Testis (tissue), 2 donors: ENCODE measurements at regions not wholly inside any gene's neighbourhood (a gene's known extent, or its start where the extent isn't known, plus 50 kb on each side); places are given as distances from the start of the nearest gene placed in this dataset.

Experiments
- DNase-seq: peaks from one replicate; pipeline ENCODE4 v3.0.0-alpha.2; 2019
- H3K27ac ChIP-seq, 2 donors: fragments of 200-600 bp; sonication (generic); one replicate each; pipeline ENCODE4 v1.5.1; 2019
- H3K27me3 ChIP-seq: fragments of 200-600 bp; sonication (generic); one replicate; pipeline ENCODE4 v1.5.1; 2019
- H3K36me3 ChIP-seq: fragments of 200-600 bp; sonication (generic); one replicate; pipeline ENCODE4 v1.5.1; 2017; ENCODE audit warnings: low read depth; ENCODE audit errors: missing control alignments
- H3K4me1 ChIP-seq: fragments of 200-600 bp; sonication (generic); one replicate; pipeline ENCODE4 v1.5.1; 2019
- H3K4me3 ChIP-seq, 2 donors: fragments of 200-600 bp; sonication (generic); one replicate each; pipeline ENCODE4 v1.5.1; 2017 to 2019
- H3K9me3 ChIP-seq: fragments of 200-600 bp; sonication (generic); one replicate; pipeline ENCODE4 v1.5.1; 2017
- POLR2A ChIP-seq: fragments of 450-650 bp; IDR thresholded peaks from one replicate; pipeline ENCODE4 v1.6.1; 2017; ENCODE audit warnings: antibody characterized with exemption, mild to moderate bottlenecking, moderate library complexity
- WGBS, 2 donors: methylation state at CpG; one replicate each; pipeline ENCODE4 v1.1.5; 2018; 5-methylcytosine and 5-hydroxymethylcytosine counted together
- intact Hi-C: fragments of 100-400 bp; cut with DNase I; formaldehyde crosslinking; loops from one replicate; pipeline ENCODE4 v1.15.1; 2023; ENCODE audit warnings: low total_unique reads
- TF ChIP-seq, protein P1 (sequence below), 3 experiments: fragments of 450-650 bp in 2 of 3; fragments of 200-600 bp in 1 of 3; sonication (generic) in 1 of 3; IDR thresholded peaks; one replicate each; pipeline ENCODE4 v1.5.1; 2016 to 2019; ENCODE audit warnings: antibody characterized with exemption in 3 of 3, mild to moderate bottlenecking in 2 of 3, moderate library complexity in 1 of 3

DNA sequence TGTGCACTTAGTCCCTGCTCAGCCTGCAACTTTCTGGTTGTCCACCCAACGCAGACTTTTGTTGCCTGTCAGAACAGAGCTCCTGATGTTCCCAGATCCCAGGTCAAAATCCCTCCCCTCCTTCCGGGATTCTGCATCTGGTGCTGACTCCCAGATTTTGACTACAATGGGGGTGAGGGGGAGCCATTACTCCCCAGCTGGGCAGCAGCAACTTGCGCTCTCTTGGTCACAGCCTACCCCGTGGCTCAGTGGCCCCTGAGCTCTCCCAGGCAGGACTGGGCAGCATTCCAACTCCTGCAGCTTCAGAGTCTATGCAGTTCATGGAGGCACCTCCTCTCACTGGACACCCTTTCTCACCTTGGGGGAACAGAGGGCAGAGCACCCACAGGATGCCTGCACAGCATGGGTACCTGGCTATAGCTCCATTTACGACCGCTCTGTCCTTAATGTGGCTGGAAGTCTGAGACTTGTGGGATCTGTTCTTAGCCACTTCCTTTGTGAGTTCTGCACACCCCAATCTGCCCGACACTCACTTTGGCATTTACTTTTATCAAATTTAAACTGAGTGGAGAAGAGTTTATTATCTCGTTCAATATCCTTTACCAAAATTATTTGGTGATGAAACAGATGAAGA is 545.5 kb upstream of the MGMT start:
- DNase-seq: no peak
- H3K4me1 ChIP-seq: no peaks in the 10 kb centered on the region
- no peak overlapping the region for H3K4me3 ChIP-seq
- H3K27ac ChIP-seq: no peak overlapping the region
- intact Hi-C loops: no loop called here
- H3K27me3 ChIP-seq: no peaks in the 10 kb centered on the region
- no peaks in the 10 kb centered on the region for H3K36me3 ChIP-seq
- H3K9me3 ChIP-seq: no peaks in the 10 kb centered on the region
- WGBS, 2 donors: 80 to 93% methylated on average over 8 of the region's 8 CpGs
- TF ChIP-seq, protein P1, sequence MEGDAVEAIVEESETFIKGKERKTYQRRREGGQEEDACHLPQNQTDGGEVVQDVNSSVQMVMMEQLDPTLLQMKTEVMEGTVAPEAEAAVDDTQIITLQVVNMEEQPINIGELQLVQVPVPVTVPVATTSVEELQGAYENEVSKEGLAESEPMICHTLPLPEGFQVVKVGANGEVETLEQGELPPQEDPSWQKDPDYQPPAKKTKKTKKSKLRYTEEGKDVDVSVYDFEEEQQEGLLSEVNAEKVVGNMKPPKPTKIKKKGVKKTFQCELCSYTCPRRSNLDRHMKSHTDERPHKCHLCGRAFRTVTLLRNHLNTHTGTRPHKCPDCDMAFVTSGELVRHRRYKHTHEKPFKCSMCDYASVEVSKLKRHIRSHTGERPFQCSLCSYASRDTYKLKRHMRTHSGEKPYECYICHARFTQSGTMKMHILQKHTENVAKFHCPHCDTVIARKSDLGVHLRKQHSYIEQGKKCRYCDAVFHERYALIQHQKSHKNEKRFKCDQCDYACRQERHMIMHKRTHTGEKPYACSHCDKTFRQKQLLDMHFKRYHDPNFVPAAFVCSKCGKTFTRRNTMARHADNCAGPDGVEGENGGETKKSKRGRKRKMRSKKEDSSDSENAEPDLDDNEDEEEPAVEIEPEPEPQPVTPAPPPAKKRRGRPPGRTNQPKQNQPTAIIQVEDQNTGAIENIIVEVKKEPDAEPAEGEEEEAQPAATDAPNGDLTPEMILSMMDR (IDR thresholded peaks at IDR 0.05): no peak
- no peak for TF ChIP-seq POLR2A

DNA sequence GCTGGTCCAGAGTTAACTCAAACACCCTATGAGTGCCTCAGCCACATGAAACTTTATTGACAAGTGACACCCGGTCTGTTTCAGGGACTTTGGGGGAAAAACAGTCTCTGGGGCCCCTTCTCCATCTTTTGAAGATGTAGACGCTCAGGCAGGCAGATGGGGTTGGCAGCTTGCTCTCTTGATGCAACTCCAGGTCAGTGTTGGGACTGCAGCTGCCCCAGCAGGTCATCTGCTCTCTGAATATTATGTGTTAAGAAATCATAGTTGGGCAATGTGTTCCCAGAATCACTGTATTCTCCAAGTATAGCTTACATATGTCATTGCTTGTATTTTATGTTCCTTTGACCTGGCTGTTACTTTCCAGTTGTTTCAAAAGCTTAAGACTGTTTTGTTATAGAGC is 544.9 kb upstream of the MGMT start:
- H3K36me3 ChIP-seq: no peaks in the 10 kb centered on the region
- H3K27ac ChIP-seq: no peak overlapping the region
- no peak for DNase-seq
- intact Hi-C loops: no loop called here
- H3K4me1 ChIP-seq: no peaks in the 10 kb centered on the region
- no peaks in the 10 kb centered on the region for H3K27me3 ChIP-seq
- no peak overlapping the region for H3K4me3 ChIP-seq
- TF ChIP-seq, protein P1 (IDR thresholded peaks at IDR 0.05): no peak
- no peak for TF ChIP-seq POLR2A
- WGBS, 2 donors: 77 to 90% methylated on average over 2 of the region's 2 CpGs
- H3K9me3 ChIP-seq: no peaks in the 10 kb centered on the region

DNA sequence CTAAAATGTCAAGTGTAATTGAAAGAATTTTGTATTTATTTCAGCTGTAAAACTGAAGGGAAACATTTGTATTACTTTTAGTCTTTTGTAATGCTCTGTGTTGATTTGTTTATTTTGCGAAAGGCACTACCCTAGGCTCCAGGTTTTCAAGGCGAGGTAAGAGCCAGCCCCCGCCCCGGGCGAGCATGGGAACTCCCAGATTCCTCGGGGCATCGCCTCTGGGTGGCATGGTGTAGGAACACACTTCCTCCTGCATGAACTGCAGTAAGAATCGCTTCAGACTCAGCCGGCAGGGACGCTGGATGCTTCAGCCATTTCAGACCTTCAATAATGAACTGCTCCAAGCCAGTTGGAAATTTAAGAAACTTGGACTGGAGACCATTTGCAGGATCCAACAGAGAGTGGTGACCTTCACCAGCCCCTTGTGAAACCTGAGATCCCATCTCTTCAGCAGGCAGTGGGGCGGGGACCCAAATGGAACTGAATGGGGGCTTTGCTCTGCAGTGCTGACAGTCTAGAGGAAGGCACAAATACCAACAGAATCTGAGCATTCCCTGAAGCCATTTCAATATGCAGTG is 544.3 kb upstream of the MGMT start:
- intact Hi-C loops: no loop called here
- H3K4me3 ChIP-seq: no peak overlapping the region
- 74 to 79% methylated on average over 11 of the region's 11 CpGs for WGBS, 2 donors
- no peak overlapping the region for H3K27ac ChIP-seq
- H3K36me3 ChIP-seq: no peaks in the 10 kb centered on the region
- no peaks in the 10 kb centered on the region for H3K9me3 ChIP-seq
- DNase-seq: no peak
- no peaks in the 10 kb centered on the region for H3K4me1 ChIP-seq
- TF ChIP-seq, protein P1 (IDR thresholded peaks at IDR 0.05): no peak
- TF ChIP-seq POLR2A: no peak
- H3K27me3 ChIP-seq: no peaks in the 10 kb centered on the region

DNA sequence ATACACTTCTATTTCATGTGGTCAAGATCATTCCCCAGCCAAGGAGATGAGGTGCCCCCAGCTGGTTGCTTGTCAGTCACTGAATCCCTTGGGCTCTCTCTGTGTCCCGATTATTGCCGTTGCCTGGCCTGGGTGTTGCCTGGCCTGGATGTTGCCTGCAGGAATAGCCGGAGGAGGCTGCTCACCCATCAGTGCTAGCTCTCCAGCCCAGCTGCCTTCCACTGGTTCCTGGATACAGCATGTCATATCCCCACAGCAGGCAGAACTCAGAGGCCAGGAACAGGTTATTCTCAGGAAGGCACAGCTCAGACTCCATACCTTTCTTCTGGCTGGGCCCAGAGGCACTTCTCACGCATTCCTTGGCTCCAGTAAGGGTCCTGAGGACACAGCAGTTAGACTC is 542.1 kb upstream of the MGMT start:
- TF ChIP-seq, protein P1 (IDR thresholded peaks at IDR 0.05): no peak
- no peak for TF ChIP-seq POLR2A
- no peak for DNase-seq
- WGBS, 2 donors: 95 to 98% methylated on average over 4 of the region's 4 CpGs
- no peak overlapping the region for H3K4me3 ChIP-seq
- no peaks in the 10 kb centered on the region for H3K27me3 ChIP-seq
- intact Hi-C loops: no loop called here
- no peaks in the 10 kb centered on the region for H3K36me3 ChIP-seq
- no peak overlapping the region for H3K27ac ChIP-seq
- no peaks in the 10 kb centered on the region for H3K4me1 ChIP-seq
- H3K9me3 ChIP-seq: no peaks in the 10 kb centered on the region

DNA sequence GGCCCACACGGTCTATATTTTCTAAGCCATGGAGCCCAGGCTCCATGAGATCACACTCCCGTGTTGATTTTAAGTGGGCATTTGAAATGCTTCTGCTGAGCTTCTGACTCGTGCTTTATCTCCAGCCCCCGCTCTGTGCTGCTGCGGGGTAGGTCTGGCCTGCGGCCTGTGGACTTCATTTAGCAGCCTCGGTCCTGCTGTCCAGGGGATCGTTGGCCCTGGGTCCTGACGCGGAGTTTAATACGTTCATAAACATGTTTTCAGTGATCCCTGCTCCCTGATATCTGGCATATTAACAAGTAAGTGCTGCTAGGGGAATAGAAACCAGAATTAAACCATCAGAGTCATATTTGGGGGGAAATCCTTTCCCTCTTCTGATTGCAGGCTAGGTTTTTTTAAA is 540.3 kb upstream of the MGMT start:
- DNase-seq: no peak
- H3K27me3 ChIP-seq: no peaks in the 10 kb centered on the region
- no peaks in the 10 kb centered on the region for H3K9me3 ChIP-seq
- 62 to 66% methylated on average over 9 to 11 of the region's 11 CpGs for WGBS, 2 donors
- intact Hi-C loops: no loop called here
- no peaks in the 10 kb centered on the region for H3K4me1 ChIP-seq
- H3K27ac ChIP-seq: no peak overlapping the region
- no peaks in the 10 kb centered on the region for H3K36me3 ChIP-seq
- no peak overlapping the region for H3K4me3 ChIP-seq
- no peak for TF ChIP-seq POLR2A
- TF ChIP-seq, protein P1 (IDR thresholded peaks at IDR 0.05): no peak
